ENCODE measurements at regions not wholly inside any gene's neighbourhood (a gene's known extent, or its start where the extent isn't known, plus 50 kb on each side); places are given as distances from the start of the nearest gene placed in this dataset.

GRCh38 chr21:38205940-38206339 is 50.9 kb upstream of the KCNJ15 start:
- Histone ChIP-seq H3K4me1 (no peaks in the 10 kb centered on the region), H3K27ac (no peak overlapping the region), H3K27me3 (peaks cover 0 to 28% (median 0%) of the 10 kb centered on the region in 9 donors), H3K4me3 (no peak overlapping the region), H3K36me3 (no peaks in the 10 kb centered on the region), H3K9me3 (peaks cover 0 to 17% (median 2%) of the 10 kb centered on the region in 12 donors)
- 86 to 94% (median 89%) methylated on average over 4 to 5 of the region's 5 CpGs for WGBS, 4 donors
- ATAC-seq (no peak), DNase-seq (no peak)
- intact Hi-C loops (cut with DNase I): no loop called here
- no peak for TF ChIP-seq CTCF (IDR thresholded peaks at IDR 0.05)

- H3K27me3 ChIP-seq: peaks cover 0 to 28% (median 0%) of the 10 kb centered on the region in 9 donors
- WGBS, 4 donors: 88 to 95% (median 89%) methylated on average over 10 of the region's 10 CpGs
- H3K4me3 ChIP-seq: no peak overlapping the region
- no peaks in the 10 kb centered on the region for H3K36me3 ChIP-seq
- H3K4me1 ChIP-seq: no peaks in the 10 kb centered on the region
- no peak overlapping the region for H3K27ac ChIP-seq
- TF ChIP-seq CTCF (IDR thresholded peaks at IDR 0.05) (no peak), POLR2A (IDR thresholded peaks at IDR 0.05) (no peak)
- DNase-seq (peak in 1 of 5 donors; percentile 32), ATAC-seq (no peak)
- peaks cover 0 to 17% (median 2%) of the 10 kb centered on the region in 12 donors for H3K9me3 ChIP-seq
- intact Hi-C loops (cut with DNase I): no loop called here
Observed at GRCh38 chr21:38206646-38207045, 50.1 kb upstream of the KCNJ15 start.

Measured in heart left ventricle (tissue), 16 donors.